ENCODE measurements at regions not wholly inside any gene's neighbourhood (a gene's known extent, or its start where the extent isn't known, plus 50 kb on each side); places are given as distances from the start of the nearest gene placed in this dataset.

DNA sequence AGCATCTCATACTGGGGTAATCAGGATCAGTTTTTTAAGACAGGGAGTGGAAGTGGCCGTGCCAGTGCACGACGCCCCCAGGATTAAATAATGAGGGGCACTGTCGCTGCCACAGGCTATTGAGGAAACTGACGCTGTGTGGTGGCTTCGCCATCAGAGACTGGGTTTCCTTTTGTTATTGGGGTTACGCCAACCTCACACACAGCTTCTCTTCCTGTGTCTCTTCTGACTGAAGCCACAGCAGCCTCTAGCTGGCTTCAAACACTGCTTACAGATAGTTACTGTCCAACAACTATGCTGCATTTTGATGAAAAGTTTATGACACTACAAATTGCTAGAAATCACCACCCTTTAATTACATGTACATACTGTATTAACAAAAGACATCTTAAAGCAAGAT is 521.9 kb upstream of the SALL3 start:
- TF ChIP-seq, protein P1, sequence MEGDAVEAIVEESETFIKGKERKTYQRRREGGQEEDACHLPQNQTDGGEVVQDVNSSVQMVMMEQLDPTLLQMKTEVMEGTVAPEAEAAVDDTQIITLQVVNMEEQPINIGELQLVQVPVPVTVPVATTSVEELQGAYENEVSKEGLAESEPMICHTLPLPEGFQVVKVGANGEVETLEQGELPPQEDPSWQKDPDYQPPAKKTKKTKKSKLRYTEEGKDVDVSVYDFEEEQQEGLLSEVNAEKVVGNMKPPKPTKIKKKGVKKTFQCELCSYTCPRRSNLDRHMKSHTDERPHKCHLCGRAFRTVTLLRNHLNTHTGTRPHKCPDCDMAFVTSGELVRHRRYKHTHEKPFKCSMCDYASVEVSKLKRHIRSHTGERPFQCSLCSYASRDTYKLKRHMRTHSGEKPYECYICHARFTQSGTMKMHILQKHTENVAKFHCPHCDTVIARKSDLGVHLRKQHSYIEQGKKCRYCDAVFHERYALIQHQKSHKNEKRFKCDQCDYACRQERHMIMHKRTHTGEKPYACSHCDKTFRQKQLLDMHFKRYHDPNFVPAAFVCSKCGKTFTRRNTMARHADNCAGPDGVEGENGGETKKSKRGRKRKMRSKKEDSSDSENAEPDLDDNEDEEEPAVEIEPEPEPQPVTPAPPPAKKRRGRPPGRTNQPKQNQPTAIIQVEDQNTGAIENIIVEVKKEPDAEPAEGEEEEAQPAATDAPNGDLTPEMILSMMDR (IDR thresholded peaks at IDR 0.05), result no peak
- TF ChIP-seq POLR2A (IDR thresholded peaks at IDR 0.05), result no peak
